ENCODE measurements at regions not wholly inside any gene's neighbourhood (a gene's known extent, or its start where the extent isn't known, plus 50 kb on each side); places are given as distances from the start of the nearest gene placed in this dataset.

DNA sequence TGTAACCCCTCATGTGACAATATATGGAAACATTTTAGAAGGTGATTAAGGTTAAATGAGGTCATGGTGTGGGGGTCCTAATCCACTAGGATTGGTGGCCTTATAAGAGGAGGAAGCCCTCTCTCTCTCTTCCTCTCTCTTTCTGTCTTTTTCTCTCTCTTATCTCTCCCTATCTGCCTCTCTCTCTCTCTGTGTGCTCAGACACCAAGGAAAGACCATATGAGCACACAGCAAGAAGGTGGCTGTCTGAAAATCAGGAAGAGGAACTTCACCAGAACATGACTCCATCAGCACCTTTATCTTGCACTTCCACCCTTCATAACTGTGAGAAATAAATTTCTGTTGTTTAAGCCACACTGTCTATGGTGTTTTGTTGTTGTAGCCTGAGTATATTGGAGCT is 1472.2 kb downstream of the PCDH7 start:
- ChIA-PET POLR2A (ENCODE audit: low non-redundant PET) (no interaction called here), CTCF (no interaction called here)
- Histone ChIP-seq H3K4me1 (ENCODE audit: insufficient read depth, low read length, poor library complexity, severe bottlenecking) (no peaks in the 10 kb centered on the region), H3K27ac (ENCODE audit: low read depth, low read length, poor library complexity, severe bottlenecking) (no peak overlapping the region), H3K9me3 (ENCODE audit: low read depth, low read length, poor library complexity, severe bottlenecking) (no peaks in the 10 kb centered on the region), H3K4me3 (ENCODE audit: low read depth, low read length, poor library complexity, severe bottlenecking) (no peak overlapping the region), H3K27me3 (replicated peaks; ENCODE audit: insufficient read depth, low read depth, low read length, poor library complexity) (no peaks in the 10 kb centered on the region), H3K36me3 (ENCODE audit: insufficient read depth, low read length, poor library complexity, severe bottlenecking) (no peaks in the 10 kb centered on the region)
- TF ChIP-seq, protein P1, sequence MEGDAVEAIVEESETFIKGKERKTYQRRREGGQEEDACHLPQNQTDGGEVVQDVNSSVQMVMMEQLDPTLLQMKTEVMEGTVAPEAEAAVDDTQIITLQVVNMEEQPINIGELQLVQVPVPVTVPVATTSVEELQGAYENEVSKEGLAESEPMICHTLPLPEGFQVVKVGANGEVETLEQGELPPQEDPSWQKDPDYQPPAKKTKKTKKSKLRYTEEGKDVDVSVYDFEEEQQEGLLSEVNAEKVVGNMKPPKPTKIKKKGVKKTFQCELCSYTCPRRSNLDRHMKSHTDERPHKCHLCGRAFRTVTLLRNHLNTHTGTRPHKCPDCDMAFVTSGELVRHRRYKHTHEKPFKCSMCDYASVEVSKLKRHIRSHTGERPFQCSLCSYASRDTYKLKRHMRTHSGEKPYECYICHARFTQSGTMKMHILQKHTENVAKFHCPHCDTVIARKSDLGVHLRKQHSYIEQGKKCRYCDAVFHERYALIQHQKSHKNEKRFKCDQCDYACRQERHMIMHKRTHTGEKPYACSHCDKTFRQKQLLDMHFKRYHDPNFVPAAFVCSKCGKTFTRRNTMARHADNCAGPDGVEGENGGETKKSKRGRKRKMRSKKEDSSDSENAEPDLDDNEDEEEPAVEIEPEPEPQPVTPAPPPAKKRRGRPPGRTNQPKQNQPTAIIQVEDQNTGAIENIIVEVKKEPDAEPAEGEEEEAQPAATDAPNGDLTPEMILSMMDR (conservative IDR thresholded peaks at IDR 0.05; ENCODE audit: low read depth, low read length): no peak
- no peak for TF ChIP-seq EZH2 (IDR thresholded peaks at IDR 0.05; ENCODE audit: borderline replicate concordance, low read depth, low read length, poor library complexity, severe bottlenecking)
- intact Hi-C loops (cut with micrococcal nuclease; ENCODE audit: unreplicated experiment): no loop called here
- no TSS peak for BruUV-seq (replicated peaks)
- DNase-seq (ENCODE audit: low spot score): no peak

DNA sequence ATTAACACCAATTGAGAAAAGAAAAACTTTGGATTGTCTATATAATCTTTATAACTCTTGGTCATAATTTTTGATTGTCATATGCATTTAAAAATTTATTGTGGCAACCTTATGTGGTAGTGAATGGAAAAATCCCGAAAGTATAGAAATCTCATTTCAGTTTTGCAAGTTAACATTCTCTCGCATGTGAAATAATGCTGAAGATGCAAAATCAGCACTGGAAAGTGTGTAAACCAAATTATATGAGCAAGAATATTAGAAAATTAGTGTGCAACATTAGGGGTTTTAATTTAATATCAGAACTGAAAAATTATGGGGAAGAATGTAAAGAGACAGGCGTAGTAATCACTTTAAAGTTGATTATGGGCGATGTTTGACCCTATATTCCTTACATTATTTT is 1472.8 kb downstream of the PCDH7 start:
- CTCF ChIA-PET: no interaction called here
- intact Hi-C loops (cut with micrococcal nuclease; ENCODE audit: unreplicated experiment): no loop called here
- H3K4me3 ChIP-seq (ENCODE audit: low read depth, low read length, poor library complexity, severe bottlenecking): no peak overlapping the region
- BruUV-seq (replicated peaks): no TSS peak
- H3K27ac ChIP-seq (ENCODE audit: low read depth, low read length, poor library complexity, severe bottlenecking): no peak overlapping the region
- no peak for DNase-seq (ENCODE audit: low spot score)
- H3K36me3 ChIP-seq (ENCODE audit: insufficient read depth, low read length, poor library complexity, severe bottlenecking): no peaks in the 10 kb centered on the region
- POLR2A ChIA-PET (ENCODE audit: low non-redundant PET): no interaction called here
- no peaks in the 10 kb centered on the region for H3K4me1 ChIP-seq (ENCODE audit: insufficient read depth, low read length, poor library complexity, severe bottlenecking)
- no peaks in the 10 kb centered on the region for H3K27me3 ChIP-seq (replicated peaks; ENCODE audit: insufficient read depth, low read depth, low read length, poor library complexity)
- H3K9me3 ChIP-seq (ENCODE audit: low read depth, low read length, poor library complexity, severe bottlenecking): no peaks in the 10 kb centered on the region
- TF ChIP-seq, protein P1 (conservative IDR thresholded peaks at IDR 0.05; ENCODE audit: low read depth, low read length): no peak
- TF ChIP-seq EZH2 (IDR thresholded peaks at IDR 0.05; ENCODE audit: borderline replicate concordance, low read depth, low read length, poor library complexity, severe bottlenecking): no peak

DNA sequence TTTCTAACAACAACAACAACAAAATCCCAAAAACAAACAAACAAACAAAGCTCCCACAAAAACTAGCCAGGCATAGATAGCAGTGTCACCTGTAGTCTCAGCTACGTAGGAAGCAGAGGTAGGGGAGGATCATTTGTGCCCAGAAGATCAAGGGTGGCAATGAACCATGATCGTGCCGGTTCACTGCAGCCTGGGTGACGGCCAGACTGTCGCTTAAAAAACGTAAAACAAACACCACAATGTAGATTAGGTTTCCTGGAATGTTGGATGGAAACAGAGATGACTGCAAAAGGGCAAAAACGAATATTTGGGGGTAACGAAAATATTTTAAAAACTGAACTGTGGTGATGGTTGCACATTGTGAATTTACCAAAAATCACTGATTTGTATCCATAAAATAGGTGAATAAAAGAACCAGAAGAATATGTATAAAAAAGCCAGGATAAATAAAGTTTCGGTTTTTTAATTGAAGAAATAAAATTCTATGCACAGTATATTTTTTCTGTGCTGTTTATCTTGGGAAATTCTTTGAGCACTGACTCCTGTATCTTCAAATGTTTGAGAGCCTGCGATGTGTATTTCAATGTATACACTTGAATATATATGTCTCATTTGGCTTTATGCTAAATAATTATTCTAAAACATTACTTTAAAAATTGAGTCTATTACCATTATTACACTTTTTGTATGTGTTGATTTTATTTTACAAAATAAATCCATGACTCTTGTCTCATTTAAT is 1477.0 kb downstream of the PCDH7 start:
- H3K9me3 ChIP-seq (ENCODE audit: low read depth, low read length, poor library complexity, severe bottlenecking): no peaks in the 10 kb centered on the region
- ChIA-PET CTCF (no interaction called here), POLR2A (ENCODE audit: low non-redundant PET) (no interaction called here)
- no peak overlapping the region for H3K4me3 ChIP-seq (ENCODE audit: low read depth, low read length, poor library complexity, severe bottlenecking)
- DNase-seq (ENCODE audit: low spot score): no peak
- H3K27me3 ChIP-seq (replicated peaks; ENCODE audit: insufficient read depth, low read depth, low read length, poor library complexity): no peaks in the 10 kb centered on the region
- no TSS peak for BruUV-seq (replicated peaks)
- intact Hi-C loops (cut with micrococcal nuclease; ENCODE audit: unreplicated experiment): no loop called here
- H3K4me1 ChIP-seq (ENCODE audit: insufficient read depth, low read length, poor library complexity, severe bottlenecking): no peaks in the 10 kb centered on the region
- no peaks in the 10 kb centered on the region for H3K36me3 ChIP-seq (ENCODE audit: insufficient read depth, low read length, poor library complexity, severe bottlenecking)
- H3K27ac ChIP-seq (ENCODE audit: low read depth, low read length, poor library complexity, severe bottlenecking): no peak overlapping the region
- TF ChIP-seq, protein P1 (conservative IDR thresholded peaks at IDR 0.05; ENCODE audit: low read depth, low read length): no peak
- TF ChIP-seq EZH2 (IDR thresholded peaks at IDR 0.05; ENCODE audit: borderline replicate concordance, low read depth, low read length, poor library complexity, severe bottlenecking): no peak
